WTC11 (cell line): ENCODE measurements at regions not wholly inside any gene's neighbourhood (a gene's known extent, or its start where the extent isn't known, plus 50 kb on each side); places are given as distances from the start of the nearest gene placed in this dataset.

Experiments
- ATAC-seq: fragments of 200-7000 bp; cut with Tn5 transposase; 2 replicates; pipeline ENCODE4 v1.10.0; 2021; ENCODE audit warnings: mild to moderate bottlenecking, moderate library complexity
- CTCF ChIA-PET: fragments of 300-600 bp; sonication (Branson Sonifier 250); formaldehyde crosslinking; loops from one replicate; lab custom pipeline; 2021; ENCODE audit warnings: antibody characterized with exemption; lab: Charles Lee
- POLR2A ChIA-PET: fragments of 350-600 bp; sonication (Branson Sonifier 250); formaldehyde crosslinking; loops from one replicate; lab custom pipeline; 2021; ENCODE audit warnings: antibody characterized with exemption; lab: Charles Lee
- DNase-seq: peaks from one replicate; pipeline ENCODE4 v3.0.0; 2021; ENCODE audit warnings: low spot score
- H3K27ac Mint-ChIP-seq: 2 replicates; pipeline ENCODE4 v1.8.0; 2021; ENCODE audit warnings: mixed read lengths
- H3K27me3 Mint-ChIP-seq: 2 replicates; pipeline ENCODE4 v1.8.0; 2021; ENCODE audit warnings: low read depth, mild to moderate bottlenecking, moderate library complexity, mixed read lengths
- H3K36me3 Mint-ChIP-seq: 2 replicates; pipeline ENCODE4 v1.8.0; 2021; ENCODE audit warnings: mixed read lengths
- H3K4me1 Mint-ChIP-seq: 2 replicates; pipeline ENCODE4 v1.8.0; 2022; ENCODE audit warnings: mixed read lengths
- H3K4me3 Mint-ChIP-seq: 2 replicates; pipeline ENCODE4 v1.8.0; 2021; ENCODE audit warnings: mild to moderate bottlenecking, moderate library complexity, mixed read lengths
- H3K9me3 Mint-ChIP-seq: 2 replicates; pipeline ENCODE4 v1.8.0; 2021; ENCODE audit warnings: mixed read lengths
- ARID4B ChIP-seq: sonication (generic); formaldehyde crosslinking; IDR thresholded peaks from 2 replicates; pipeline ENCODE4 v1.8.0; 2023; ENCODE audit warnings: missing genetic modification reagents, mild to moderate bottlenecking, borderline replicate concordance
- ATF1 ChIP-seq: sonication (generic); formaldehyde crosslinking; IDR thresholded peaks from 2 replicates; pipeline ENCODE4 v1.8.1; 2023; ENCODE audit warnings: mild to moderate bottlenecking, moderate library complexity, missing genetic modification reagents
- ATF3 ChIP-seq: sonication (generic); formaldehyde crosslinking; conservative IDR thresholded peaks from 2 replicates; pipeline ENCODE4 v1.8.1; 2022; ENCODE audit warnings: mild to moderate bottlenecking, missing genetic modification reagents
- CBFB ChIP-seq: sonication (generic); formaldehyde crosslinking; IDR thresholded peaks from 2 replicates; pipeline ENCODE4 v1.8.1; 2022; ENCODE audit warnings: mild to moderate bottlenecking, low read depth, missing genetic modification reagents
- EMX1 ChIP-seq: fragments of 250-450 bp; sonication (Bioruptor Pico); IDR thresholded peaks from 2 replicates; pipeline ENCODE4 v1.8.0; 2021; ENCODE audit warnings: mild to moderate bottlenecking
- NFE2L1 ChIP-seq: sonication (generic); formaldehyde crosslinking; IDR thresholded peaks from 2 replicates; pipeline ENCODE4 v1.8.1; 2023; ENCODE audit warnings: missing genetic modification reagents
- NR2C2 ChIP-seq: sonication (generic); formaldehyde crosslinking; IDR thresholded peaks from 2 replicates; pipeline ENCODE4 v1.8.0; 2022; ENCODE audit warnings: mild to moderate bottlenecking, missing genetic modification reagents
- OVOL2 ChIP-seq: fragments of 250-450 bp; sonication (Bioruptor Pico); IDR thresholded peaks from 2 replicates; pipeline ENCODE4 v1.9.0; 2021; ENCODE audit warnings: mild to moderate bottlenecking, borderline replicate concordance
- ZNF512 ChIP-seq: sonication (generic); formaldehyde crosslinking; IDR thresholded peaks from 2 replicates; pipeline ENCODE4 v1.8.1; 2022; ENCODE audit warnings: missing genetic modification reagents, borderline replicate concordance
- TF ChIP-seq, protein P1 (sequence below): sonication (generic); formaldehyde crosslinking; IDR thresholded peaks from 2 replicates; pipeline ENCODE4 v1.8.1; 2023; ENCODE audit warnings: mild to moderate bottlenecking, missing genetic modification reagents
- TF ChIP-seq, protein P2 (sequence below): sonication (generic); formaldehyde crosslinking; IDR thresholded peaks from 2 replicates; pipeline ENCODE4 v1.8.1; 2022; ENCODE audit warnings: mild to moderate bottlenecking, moderate library complexity, missing genetic modification reagents
- TF ChIP-seq, protein P3 (sequence below): sonication (generic); formaldehyde crosslinking; IDR thresholded peaks from 2 replicates; pipeline ENCODE4 v1.8.0; 2022; ENCODE audit warnings: mild to moderate bottlenecking, missing genetic modification reagents

- peaks cover 88% of the 10 kb centered on the region for H3K9me3 Mint-ChIP-seq
- H3K27ac Mint-ChIP-seq = no peak overlapping the region
- TF ChIP-seq ATF1 (no peak), NR2C2 (no peak), NFE2L1 (CRISPR knock-in tag) (no peak)
- TF ChIP-seq, protein P1, sequence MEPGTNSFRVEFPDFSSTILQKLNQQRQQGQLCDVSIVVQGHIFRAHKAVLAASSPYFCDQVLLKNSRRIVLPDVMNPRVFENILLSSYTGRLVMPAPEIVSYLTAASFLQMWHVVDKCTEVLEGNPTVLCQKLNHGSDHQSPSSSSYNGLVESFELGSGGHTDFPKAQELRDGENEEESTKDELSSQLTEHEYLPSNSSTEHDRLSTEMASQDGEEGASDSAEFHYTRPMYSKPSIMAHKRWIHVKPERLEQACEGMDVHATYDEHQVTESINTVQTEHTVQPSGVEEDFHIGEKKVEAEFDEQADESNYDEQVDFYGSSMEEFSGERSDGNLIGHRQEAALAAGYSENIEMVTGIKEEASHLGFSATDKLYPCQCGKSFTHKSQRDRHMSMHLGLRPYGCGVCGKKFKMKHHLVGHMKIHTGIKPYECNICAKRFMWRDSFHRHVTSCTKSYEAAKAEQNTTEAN (CRISPR knock-in tag) = no peak
- TF ChIP-seq, protein P2, sequence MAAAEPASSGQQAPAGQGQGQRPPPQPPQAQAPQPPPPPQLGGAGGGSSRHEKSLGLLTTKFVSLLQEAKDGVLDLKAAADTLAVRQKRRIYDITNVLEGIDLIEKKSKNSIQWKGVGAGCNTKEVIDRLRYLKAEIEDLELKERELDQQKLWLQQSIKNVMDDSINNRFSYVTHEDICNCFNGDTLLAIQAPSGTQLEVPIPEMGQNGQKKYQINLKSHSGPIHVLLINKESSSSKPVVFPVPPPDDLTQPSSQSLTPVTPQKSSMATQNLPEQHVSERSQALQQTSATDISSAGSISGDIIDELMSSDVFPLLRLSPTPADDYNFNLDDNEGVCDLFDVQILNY (CRISPR knock-in tag) = no peak
- no peaks in the 10 kb centered on the region for H3K4me1 Mint-ChIP-seq
- DNase-seq (no peak), ATAC-seq (no peak)
- ChIA-PET CTCF (no interaction called here), POLR2A (no interaction called here)
- H3K36me3 Mint-ChIP-seq = peaks cover 75% of the 10 kb centered on the region
- H3K4me3 Mint-ChIP-seq = no peak overlapping the region
- peaks cover 2% of the 10 kb centered on the region for H3K27me3 Mint-ChIP-seq
These were observed 516.7 kb downstream of the CBLN4 start for GRCh38 chr20:55488593-55488992.

- ATAC-seq (no peak), DNase-seq (no peak)
- Mint-ChIP-seq H3K36me3 (peaks cover 59% of the 10 kb centered on the region), H3K4me1 (no peaks in the 10 kb centered on the region), H3K27ac (no peak overlapping the region), H3K9me3 (peaks cover 77% of the 10 kb centered on the region), H3K27me3 (peaks cover 5% of the 10 kb centered on the region), H3K4me3 (no peak overlapping the region)
- TF ChIP-seq, protein P3, sequence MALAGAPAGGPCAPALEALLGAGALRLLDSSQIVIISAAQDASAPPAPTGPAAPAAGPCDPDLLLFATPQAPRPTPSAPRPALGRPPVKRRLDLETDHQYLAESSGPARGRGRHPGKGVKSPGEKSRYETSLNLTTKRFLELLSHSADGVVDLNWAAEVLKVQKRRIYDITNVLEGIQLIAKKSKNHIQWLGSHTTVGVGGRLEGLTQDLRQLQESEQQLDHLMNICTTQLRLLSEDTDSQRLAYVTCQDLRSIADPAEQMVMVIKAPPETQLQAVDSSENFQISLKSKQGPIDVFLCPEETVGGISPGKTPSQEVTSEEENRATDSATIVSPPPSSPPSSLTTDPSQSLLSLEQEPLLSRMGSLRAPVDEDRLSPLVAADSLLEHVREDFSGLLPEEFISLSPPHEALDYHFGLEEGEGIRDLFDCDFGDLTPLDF (CRISPR knock-in tag) = no peak
- TF ChIP-seq ZNF512 (CRISPR knock-in tag) = no peak
- no peak for TF ChIP-seq EMX1 (CRISPR knock-in tag)
- TF ChIP-seq ARID4B (CRISPR knock-in tag) = no peak
- TF ChIP-seq OVOL2 (CRISPR knock-in tag) = no peak
- no peak for TF ChIP-seq CBFB (CRISPR knock-in tag)
- no peak for TF ChIP-seq ATF3
- no peak for TF ChIP-seq ATF1
- ChIA-PET CTCF (no interaction called here), POLR2A (no interaction called here)
These were observed 526.4 kb downstream of the CBLN4 start for GRCh38 chr20:55478724-55479450.
